Prostate gland (tissue), 2 donors: ENCODE measurements at regions not wholly inside any gene's neighbourhood (a gene's known extent, or its start where the extent isn't known, plus 50 kb on each side); places are given as distances from the start of the nearest gene placed in this dataset.

ENCODE experiments used
- DNase-seq: peaks from one replicate; pipeline ENCODE4 v3.0.0-alpha.2; 2019; ENCODE audit warnings: low spot score
- H3K27ac ChIP-seq, 2 donors: fragments of 200-600 bp; sonication (generic); 2 replicates each; pipeline ENCODE4 v1.5.1; 2017 to 2019
- H3K27me3 ChIP-seq: fragments of 200-600 bp; sonication (generic); replicated peaks from 2 replicates; pipeline ENCODE4 v1.5.1; 2019; ENCODE audit not compliant: insufficient read depth
- H3K36me3 ChIP-seq, 2 donors: fragments of 200-600 bp; sonication (generic); 1 replicate in 1 of 2; 2 replicates in 1 of 2; pipeline versions ENCODE4 v1.5.1 to v1.8.1; 2017 to 2019
- H3K4me1 ChIP-seq: fragments of 200-600 bp; sonication (generic); replicated peaks from 2 replicates; pipeline ENCODE4 v1.5.1; 2019
- H3K4me3 ChIP-seq, 2 donors: fragments of 200-600 bp; sonication (generic); 2 replicates each; pipeline ENCODE4 v1.5.1; 2017 to 2019
- H3K9me3 ChIP-seq: fragments of 200-600 bp; sonication (generic); 2 replicates; pipeline ENCODE4 v1.5.1; 2017
- CTCF ChIP-seq, 4 experiments: fragments of 200-600 bp in 2 of 4; fragments of 450-650 bp in 2 of 4; sonication (generic) in 2 of 4; IDR thresholded peaks; 1 replicate in 3 of 4; 2 replicates in 1 of 4; pipeline ENCODE4 v1.5.1; 2016 to 2019; ENCODE audit warnings: antibody characterized with exemption in 4 of 4, mild to moderate bottlenecking in 2 of 4, moderate library complexity in 2 of 4
- POLR2A ChIP-seq: fragments of 450-650 bp; IDR thresholded peaks from one replicate; pipeline ENCODE4 v1.6.1; 2016; ENCODE audit warnings: antibody characterized with exemption, mild to moderate bottlenecking
- POLR2AphosphoS5 ChIP-seq: sonication (generic); formaldehyde crosslinking; IDR thresholded peaks from one replicate; pipeline ENCODE4 v1.6.1; 2017; ENCODE audit warnings: antibody characterized with exemption
- WGBS: methylation state at CpG from one replicate; pipeline ENCODE4 v1.1.5; 2018; 5-methylcytosine and 5-hydroxymethylcytosine counted together
- intact Hi-C: fragments of 100-400 bp; cut with DNase I; formaldehyde crosslinking; loops from one replicate; pipeline ENCODE4 v1.14.2; 2022

GRCh38 chr2:62284980-62285379 lies 89.1 kb downstream of the B3GNT2 start:
- H3K4me1 ChIP-seq, result no peaks in the 10 kb centered on the region
- H3K27me3 ChIP-seq, result no peaks in the 10 kb centered on the region
- intact Hi-C loops, result no loop called here
- no peak for TF ChIP-seq POLR2AphosphoS5
- no peak for TF ChIP-seq CTCF (IDR thresholded peaks at IDR 0.05)
- TF ChIP-seq POLR2A, result no peak
- H3K4me3 ChIP-seq, result no peak overlapping the region
- no peaks in the 10 kb centered on the region for H3K36me3 ChIP-seq
- 95% methylated on average over 4 of the region's 4 CpGs for WGBS
- no peak overlapping the region for H3K27ac ChIP-seq
- no peaks in the 10 kb centered on the region for H3K9me3 ChIP-seq
- DNase-seq, result no peak

GRCh38 chr2:62284471-62284870 lies 88.6 kb downstream of the B3GNT2 start:
- no peaks in the 10 kb centered on the region for H3K27me3 ChIP-seq
- no peak overlapping the region for H3K27ac ChIP-seq
- DNase-seq, result no peak
- no peaks in the 10 kb centered on the region for H3K9me3 ChIP-seq
- H3K36me3 ChIP-seq, result no peaks in the 10 kb centered on the region
- TF ChIP-seq POLR2AphosphoS5 (no peak), CTCF (IDR thresholded peaks at IDR 0.05) (no peak), POLR2A (no peak)
- WGBS, result 96% methylated on average over 2 of the region's 2 CpGs
- no peak overlapping the region for H3K4me3 ChIP-seq
- intact Hi-C loops, result no loop called here
- H3K4me1 ChIP-seq, result no peaks in the 10 kb centered on the region

GRCh38 chr2:62283147-62283546 lies 87.2 kb downstream of the B3GNT2 start:
- 93% methylated on average over 1 of the region's 1 CpG for WGBS
- no peak overlapping the region for H3K27ac ChIP-seq
- intact Hi-C loops, result no loop called here
- H3K4me1 ChIP-seq, result no peaks in the 10 kb centered on the region
- H3K27me3 ChIP-seq, result no peaks in the 10 kb centered on the region
- H3K36me3 ChIP-seq, result no peaks in the 10 kb centered on the region
- DNase-seq, result no peak
- no peaks in the 10 kb centered on the region for H3K9me3 ChIP-seq
- no peak overlapping the region for H3K4me3 ChIP-seq
- no peak for TF ChIP-seq POLR2AphosphoS5
- TF ChIP-seq POLR2A, result no peak

- intact Hi-C loops, result no loop called here
- 23% methylated on average over 1 of the region's 1 CpG for WGBS
- TF ChIP-seq CTCF (IDR thresholded peaks at IDR 0.05) (no peak), POLR2A (no peak), POLR2AphosphoS5 (no peak)
- H3K27ac ChIP-seq, result no peak overlapping the region
- H3K9me3 ChIP-seq, result no peaks in the 10 kb centered on the region
- no peaks in the 10 kb centered on the region for H3K27me3 ChIP-seq
- H3K4me3 ChIP-seq, result no peak overlapping the region
- no peaks in the 10 kb centered on the region for H3K4me1 ChIP-seq
- no peak for DNase-seq
- no peaks in the 10 kb centered on the region for H3K36me3 ChIP-seq
Measured at GRCh38 chr2:62281663-62282062, 85.7 kb downstream of the B3GNT2 start.

- no peaks in the 10 kb centered on the region for H3K27me3 ChIP-seq
- WGBS, result 96% methylated on average over 1 of the region's 1 CpG
- H3K4me3 ChIP-seq, result no peak overlapping the region
- no peaks in the 10 kb centered on the region for H3K36me3 ChIP-seq
- no peak overlapping the region for H3K27ac ChIP-seq
- DNase-seq, result no peak
- no peaks in the 10 kb centered on the region for H3K4me1 ChIP-seq
- TF ChIP-seq POLR2A, result no peak
- no peak for TF ChIP-seq CTCF (IDR thresholded peaks at IDR 0.05)
- no peak for TF ChIP-seq POLR2AphosphoS5
- intact Hi-C loops, result no loop called here
- H3K9me3 ChIP-seq, result no peaks in the 10 kb centered on the region
Measured at GRCh38 chr2:62277688-62278087, 81.8 kb downstream of the B3GNT2 start.
